Liver (tissue), 8 donors: ENCODE measurements at regions not wholly inside any gene's neighbourhood (a gene's known extent, or its start where the extent isn't known, plus 50 kb on each side); places are given as distances from the start of the nearest gene placed in this dataset.
"Not testable (repeated sequence)": the region's sequence is repeated elsewhere in the genome, so short reads cannot be mapped to it uniquely, and the experiment has no call there.

Source experiments
- DNase-seq: peaks from one replicate; pipeline ENCODE4 v3.0.0-alpha.2; 2017; ENCODE audit warnings: low spot score
- H3K27ac ChIP-seq, 2 donors: one replicate each; pipeline ENCODE4 v1.7.0; 2013; ENCODE audit warnings: inconsistent platforms in 2 of 2, low read length in 2 of 2, control low read depth in 1 of 2, low read depth in 1 of 2, mild to moderate bottlenecking in 1 of 2
- H3K27me3 ChIP-seq, 4 donors: one replicate each; pipeline versions ENCODE4 v1.6.1 to v1.7.0; 2013; ENCODE audit warnings: low read length in 3 of 4, inconsistent platforms in 1 of 4, mild to moderate bottlenecking in 1 of 4, moderate library complexity in 1 of 4; ENCODE audit not compliant: control insufficient read depth in 4 of 4, insufficient read depth in 4 of 4
- H3K36me3 ChIP-seq, 4 donors: one replicate each; pipeline versions ENCODE4 v1.6.1 to v1.7.0; 2013; ENCODE audit warnings: low read length in 3 of 4, mild to moderate bottlenecking in 3 of 4, low read depth in 1 of 4, moderate library complexity in 1 of 4; ENCODE audit not compliant: control insufficient read depth in 4 of 4, insufficient read depth in 3 of 4
- H3K4me1 ChIP-seq, 4 donors: one replicate each; pipeline versions ENCODE4 v1.6.1 to v1.7.0; 2013; ENCODE audit warnings: low read length in 3 of 4, mild to moderate bottlenecking in 3 of 4, moderate library complexity in 1 of 4; ENCODE audit not compliant: control insufficient read depth in 4 of 4, insufficient read depth in 4 of 4
- H3K4me3 ChIP-seq, 3 donors: one replicate each; pipeline versions ENCODE4 v1.6.1 to v1.7.0; 2013; ENCODE audit warnings: low read length in 3 of 3, control low read depth in 1 of 3, low read depth in 1 of 3, mild to moderate bottlenecking in 1 of 3
- H3K9ac ChIP-seq, 2 donors: one replicate each; pipeline ENCODE4 v1.7.0; 2013; ENCODE audit warnings: low read length in 2 of 2, mild to moderate bottlenecking in 2 of 2, moderate library complexity in 2 of 2, control low read depth in 1 of 2, low read depth in 1 of 2
- H3K9me3 ChIP-seq, 4 donors: one replicate each; pipeline versions ENCODE4 v1.6.1 to v1.7.0; 2013; ENCODE audit warnings: low read length in 3 of 4; ENCODE audit not compliant: control insufficient read depth in 4 of 4
- CTCF ChIP-seq: fragments of 150-350 bp; IDR thresholded peaks from 2 replicates; pipeline ENCODE4 v1.5.1; 2017; ENCODE audit warnings: improper control_type of control experiment, low read depth, low read length; ENCODE audit not compliant: missing input control
- EGR1 ChIP-seq, 2 donors: IDR thresholded peaks; 2 replicates each; pipeline ENCODE4 v1.6.1; 2016 to 2018; ENCODE audit warnings: antibody characterized with exemption in 2 of 2, low read depth in 2 of 2
- HNF4A ChIP-seq, 2 donors: conservative IDR thresholded peaks; 2 replicates each; pipeline ENCODE4 v1.6.1; 2016; ENCODE audit warnings: antibody characterized with exemption in 2 of 2, mild to moderate bottlenecking in 2 of 2
- MAX ChIP-seq: IDR thresholded peaks from 2 replicates; pipeline ENCODE4 v1.6.1; 2016; ENCODE audit warnings: antibody characterized with exemption
- RAD21 ChIP-seq, 2 donors: IDR thresholded peaks; 2 replicates each; pipeline ENCODE4 v1.6.1; 2016; ENCODE audit warnings: antibody characterized with exemption in 2 of 2, mild to moderate bottlenecking in 2 of 2
- TAF1 ChIP-seq: conservative IDR thresholded peaks from 2 replicates; pipeline ENCODE4 v1.6.1; 2016; ENCODE audit warnings: antibody characterized with exemption, mild to moderate bottlenecking
- WGBS: extraction: QIAGEN DNeasy Blood & Tissue Kit; methylation state at CpG from one replicate; pipeline ENCODE4 v1.1.7; 2013; 5-methylcytosine and 5-hydroxymethylcytosine counted together
- donor health status: healthy.
- donor health status: healthy.
- donor health status: healthy.
- donor health status: healthy.
- donor health status: healthy.

- TF ChIP-seq CTCF (no peak), RAD21 (IDR thresholded peaks at IDR 0.05) (no peak)
These were observed 271.2 kb downstream of the LPIN1 start (continued) for GRCh38 chr2:12017499-12018157.

- H3K9me3 ChIP-seq = peaks cover 0 to 11% (median 4%) of the 10 kb centered on the region in 4 donors
- H3K4me1 ChIP-seq, H3K27me3 ChIP-seq, H3K9ac ChIP-seq, H3K4me3 ChIP-seq, H3K36me3 ChIP-seq, DNase-seq, H3K27ac ChIP-seq: not testable (repeated sequence)
- 77% methylated on average over 5 of the region's 5 CpGs for WGBS
These were observed 272.3 kb downstream of the LPIN1 start for GRCh38 chr2:12018726-12019125.

- TF ChIP-seq TAF1 (no peak), MAX (no peak), HNF4A (conservative IDR thresholded peaks at IDR 0.05) (no peak), RAD21 (IDR thresholded peaks at IDR 0.05) (no peak), EGR1 (IDR thresholded peaks at IDR 0.05; ENCODE audit: low read depth in 2 of 2) (no peak), CTCF (no peak)
- DNase-seq = no peak
- Histone ChIP-seq H3K9ac (no peak overlapping the region), H3K27me3 (no peaks in the 10 kb centered on the region), H3K9me3 (peaks cover 0 to 11% (median 4%) of the 10 kb centered on the region in 4 donors), H3K27ac (no peak overlapping the region), H3K4me1 (no peaks in the 10 kb centered on the region), H3K4me3 (no peak overlapping the region), H3K36me3 (no peaks in the 10 kb centered on the region)
- 95% methylated on average over 3 of the region's 3 CpGs for WGBS
These were observed 274.5 kb downstream of the LPIN1 start for GRCh38 chr2:12020833-12021469.

- not testable (repeated sequence) for H3K36me3 ChIP-seq, DNase-seq
- 56% methylated on average over 5 of the region's 5 CpGs for WGBS
These were observed 277.9 kb downstream of the LPIN1 start for GRCh38 chr2:12024197-12024907.

More at GRCh38 chr2:12024197-12024907, 277.9 kb downstream of the LPIN1 start:
- H3K9me3 ChIP-seq = peaks cover 0 to 11% (median 4%) of the 10 kb centered on the region in 4 donors
- H3K4me1 ChIP-seq, H3K27ac ChIP-seq, H3K27me3 ChIP-seq, H3K4me3 ChIP-seq, H3K9ac ChIP-seq: not testable (repeated sequence)
